NT2/D1 (cell line): ENCODE measurements at regions not wholly inside any gene's neighbourhood (a gene's known extent, or its start where the extent isn't known, plus 50 kb on each side); places are given as distances from the start of the nearest gene placed in this dataset.

Source experiments
- YY1 ChIP-seq: IDR thresholded peaks from 2 replicates; pipeline ENCODE4 v1.6.1; 2011; ENCODE audit not compliant: insufficient read length, insufficient read depth
- ZNF274 ChIP-seq: IDR thresholded peaks from 2 replicates; pipeline ENCODE4 v1.6.1; 2011; ENCODE audit warnings: mild to moderate bottlenecking, low read depth, low read length

- TF ChIP-seq YY1 (no peak), ZNF274 (no peak)
Measured at GRCh38 chr12:24364921-24365320, 415.5 kb upstream of the SOX5 start.
